ENCODE measurements at regions not wholly inside any gene's neighbourhood (a gene's known extent, or its start where the extent isn't known, plus 50 kb on each side); places are given as distances from the start of the nearest gene placed in this dataset.

DNA sequence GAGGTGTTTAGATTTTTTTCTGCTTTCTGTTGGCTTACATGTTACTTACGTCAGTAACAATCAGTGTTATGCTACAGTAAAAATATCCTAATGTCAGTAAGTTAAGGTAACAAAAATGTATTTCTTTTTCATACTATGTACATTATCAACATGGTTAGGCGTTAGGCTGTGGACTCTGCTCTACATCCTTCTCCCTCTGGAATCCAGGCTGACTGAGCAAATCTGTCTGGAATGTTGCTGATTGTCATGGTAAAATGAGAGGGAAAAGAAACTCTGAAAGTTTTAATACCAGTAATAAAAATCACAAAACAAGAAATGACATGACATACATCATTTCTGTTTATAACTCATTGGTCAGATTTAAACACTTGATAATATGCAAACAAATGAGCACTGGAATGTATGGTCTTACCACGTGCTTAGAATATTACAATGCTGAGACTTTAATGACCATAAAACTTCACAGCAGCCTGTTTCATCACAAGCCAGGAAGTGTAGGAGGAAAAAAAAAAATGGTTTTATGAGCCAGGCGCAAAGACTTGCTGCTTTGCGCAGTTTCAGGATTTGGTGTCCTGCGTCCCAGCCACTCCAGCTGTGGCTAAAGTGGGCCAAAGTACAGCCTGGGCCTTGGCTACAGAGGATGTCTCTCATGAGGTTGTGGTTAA is 252.4 kb downstream of the FSIP2 start:
- DNase-seq = no peak

DNA sequence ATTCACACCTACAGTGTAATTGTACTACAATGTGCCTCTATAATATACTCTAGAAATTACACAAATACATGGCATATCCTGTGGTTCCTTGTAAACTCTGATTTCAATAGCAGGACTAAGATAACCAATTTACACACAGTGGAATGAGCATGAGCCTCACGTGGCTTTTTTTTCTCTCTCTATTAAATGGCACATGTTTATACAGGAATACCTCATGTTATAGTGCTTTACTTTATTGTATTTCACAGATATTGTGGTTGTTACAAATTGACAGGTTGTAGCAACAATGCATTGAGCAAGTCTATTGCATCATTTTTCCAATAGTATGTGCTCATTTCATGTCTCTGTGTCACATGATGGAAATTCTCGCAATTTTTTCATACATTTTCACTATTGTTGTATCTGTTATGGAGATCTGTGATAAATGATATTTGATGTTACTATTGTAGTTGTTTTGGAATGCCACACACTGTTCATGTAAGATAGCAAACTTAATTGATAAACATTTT is 260.0 kb downstream of the FSIP2 start:
- no peak for DNase-seq

DNA sequence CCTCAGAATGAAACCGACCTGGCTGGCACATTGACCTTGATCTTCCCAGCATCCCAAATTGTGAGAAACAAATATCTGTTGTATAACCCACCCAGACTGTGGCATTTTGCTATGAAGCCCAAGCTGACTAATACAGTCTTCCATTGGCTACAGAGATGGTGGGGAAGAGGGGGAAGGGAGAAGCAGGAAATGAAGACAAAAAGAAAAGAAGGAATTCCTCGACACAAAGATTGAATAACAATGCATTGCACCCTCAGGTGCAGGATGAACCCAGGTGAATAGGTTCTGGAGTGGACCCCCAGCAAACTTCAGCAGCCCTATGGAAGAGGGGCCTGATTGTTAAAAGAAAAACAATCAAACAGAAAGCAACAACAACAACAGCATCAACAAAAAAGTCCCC is 270.7 kb downstream of the FSIP2 start:
- DNase-seq = no peak

DNA sequence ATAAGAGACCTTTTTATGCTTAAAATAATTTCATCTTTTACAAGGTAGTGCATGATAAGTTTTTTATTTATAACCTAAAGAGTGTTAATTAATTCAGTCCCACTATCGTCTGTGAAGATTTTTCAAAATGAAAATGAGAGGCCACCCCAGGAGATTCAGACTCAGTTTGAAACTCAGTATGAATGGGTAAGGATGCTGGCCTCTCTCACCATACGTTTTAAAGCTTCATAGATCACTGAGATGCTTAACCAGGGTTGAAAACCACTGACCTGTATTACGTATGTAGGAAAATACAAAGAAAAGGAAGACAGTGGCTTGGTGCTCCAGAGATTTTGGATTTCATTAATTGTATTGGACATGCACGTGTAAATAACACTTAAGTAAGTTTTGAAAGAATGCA is 278.7 kb downstream of the FSIP2 start:
- DNase-seq = no peak

DNA sequence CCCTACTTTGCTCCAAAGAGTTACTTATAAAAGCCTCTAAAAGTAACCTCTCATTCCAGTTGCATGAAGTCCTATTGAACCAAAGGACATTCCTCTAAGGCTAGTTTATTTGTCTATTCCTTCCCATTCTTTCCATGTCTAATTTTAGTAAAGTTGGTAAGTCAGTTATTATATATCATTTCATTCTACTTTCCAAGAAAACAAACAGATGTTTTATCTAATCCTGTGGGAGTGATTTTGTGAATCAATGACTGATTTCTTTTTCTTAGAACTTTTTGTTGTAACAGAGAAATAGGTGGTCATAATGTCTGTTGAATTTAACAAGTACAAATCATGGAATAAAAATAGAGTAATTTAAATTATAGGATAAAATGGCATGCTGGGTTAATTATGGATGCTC is 286.3 kb downstream of the FSIP2 start:
- DNase-seq = no peak

DNA sequence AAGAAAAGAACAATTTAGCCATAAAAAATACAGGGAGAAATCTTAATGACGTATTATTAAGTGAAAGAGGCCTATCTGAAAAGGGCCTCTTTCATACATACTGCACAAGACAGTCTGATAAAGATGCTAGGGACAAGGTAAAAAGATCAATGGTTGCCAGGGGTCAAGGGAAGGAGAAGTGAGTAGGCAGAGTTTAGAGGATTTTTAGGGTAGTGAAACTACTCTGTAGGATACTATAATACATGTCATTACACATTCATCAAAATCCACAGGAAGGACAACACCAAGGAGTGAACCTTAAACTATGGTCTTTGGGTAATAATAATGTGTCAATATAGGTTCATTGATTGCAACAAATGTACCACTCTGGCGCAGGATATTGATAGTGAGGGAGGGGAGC is 289.3 kb downstream of the FSIP2 start:
- no peak for DNase-seq

DNA sequence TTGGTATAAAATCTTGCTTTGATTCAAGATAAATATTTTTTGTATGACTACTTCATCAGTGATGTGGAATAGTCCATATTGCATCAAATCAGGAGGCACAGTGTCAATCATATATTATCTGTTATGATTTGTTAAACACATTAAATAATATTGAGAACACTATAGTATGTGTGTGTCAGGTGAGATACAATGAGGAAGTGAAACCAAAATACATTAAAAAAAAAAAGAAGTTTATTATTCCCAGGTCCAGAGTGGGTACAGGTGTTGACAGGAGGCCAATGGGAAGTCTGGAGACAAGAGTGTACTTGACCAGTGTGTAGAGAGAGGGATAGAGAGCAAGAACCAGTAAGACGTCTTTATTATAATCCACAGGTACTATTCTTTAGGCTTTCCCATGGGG is 292.6 kb downstream of the FSIP2 start:
- no peak for DNase-seq

DNA sequence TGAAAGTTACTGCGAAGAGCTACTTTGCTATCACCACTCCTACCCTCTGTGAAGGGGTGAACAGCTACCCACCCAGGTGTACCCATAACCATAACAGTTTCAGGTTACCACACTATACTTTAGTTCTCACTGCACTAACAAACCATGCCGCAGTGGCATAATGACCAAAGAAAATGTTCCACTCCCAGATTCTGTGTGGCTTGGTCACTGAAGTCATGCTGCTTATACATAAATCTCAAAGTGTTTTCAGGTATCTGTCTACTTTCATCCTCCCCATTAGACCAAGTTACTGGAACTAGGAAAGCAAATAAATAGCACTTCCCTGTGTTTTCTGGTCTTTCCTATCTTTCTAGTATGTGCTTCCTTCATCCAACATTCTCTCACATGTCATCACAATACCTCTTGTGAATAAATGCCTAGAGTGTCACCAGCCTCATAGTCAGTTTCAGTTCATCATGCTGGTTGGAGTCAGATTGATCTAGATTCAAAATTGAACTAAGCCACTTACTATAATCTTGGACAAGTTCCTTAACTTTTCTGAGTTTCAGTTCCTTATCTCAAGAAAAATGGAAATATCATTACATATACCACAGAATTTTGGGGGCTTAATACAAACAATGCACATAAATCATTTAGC is 293.6 kb downstream of the FSIP2 start:
- peak; percentile 56 for DNase-seq

DNA sequence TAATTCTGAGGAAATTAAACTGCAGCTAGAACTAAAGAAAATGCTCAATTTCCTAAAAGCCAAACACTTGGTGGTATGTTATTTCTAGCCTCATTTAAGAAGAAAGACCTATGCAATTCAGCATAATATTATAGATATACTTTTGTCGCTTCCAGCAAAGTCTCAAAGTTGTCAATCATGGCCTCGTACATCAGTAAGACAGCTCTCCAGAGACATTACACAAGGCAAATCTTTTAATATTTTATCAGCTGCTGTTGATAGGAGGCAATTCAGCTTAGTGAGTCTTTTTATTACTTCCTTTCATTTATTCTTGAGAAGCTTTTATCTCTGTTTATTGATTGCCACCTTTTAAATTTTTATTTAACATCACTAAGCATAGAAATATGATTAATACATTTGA is 294.3 kb downstream of the FSIP2 start:
- DNase-seq = no peak

DNA sequence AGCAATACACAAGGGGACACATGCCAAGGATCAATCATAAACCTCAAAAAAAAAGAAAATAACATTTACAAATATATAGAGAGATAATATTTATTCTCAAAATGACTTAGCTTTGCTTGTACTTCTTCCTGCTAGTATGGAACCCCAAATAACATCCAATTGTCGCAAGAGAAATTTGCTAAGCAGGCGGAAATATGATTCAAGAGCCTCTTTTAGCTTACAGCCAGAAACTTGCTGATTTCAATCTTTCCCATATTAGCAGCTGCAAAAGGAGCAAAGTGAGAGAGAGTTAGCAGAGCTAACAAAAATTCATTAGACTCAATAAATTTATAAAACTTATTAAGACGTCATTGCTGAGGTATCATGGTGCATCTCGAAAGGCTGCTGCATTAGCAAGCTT is 294.9 kb downstream of the FSIP2 start:
- DNase-seq = no peak

DNA sequence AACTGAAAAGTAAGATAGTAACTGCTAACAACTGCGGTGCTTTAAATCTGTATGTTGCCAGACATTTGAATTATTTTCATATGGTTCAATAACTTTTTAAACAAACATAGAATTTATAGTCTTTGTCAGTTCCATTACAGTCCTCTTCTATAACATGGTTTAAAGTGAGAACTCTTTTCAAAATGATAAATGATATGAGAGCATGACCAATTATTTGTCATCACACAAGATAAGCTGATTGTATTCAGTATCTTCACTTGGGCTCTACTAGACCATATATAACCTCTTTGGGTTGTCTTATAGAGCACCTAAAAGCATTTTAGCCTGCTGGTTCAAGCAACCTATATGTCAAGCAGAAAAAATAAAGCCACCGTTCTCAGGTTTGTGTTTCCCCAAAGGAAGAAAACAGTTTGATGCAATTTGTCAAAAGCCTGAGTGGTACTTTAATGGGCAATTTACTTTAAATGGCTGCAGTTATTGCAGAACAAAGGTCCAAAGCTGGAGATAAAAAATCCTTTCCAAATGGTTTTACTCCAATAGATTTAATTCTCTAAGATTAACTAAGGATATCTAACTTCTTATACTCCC is 298.4 kb downstream of the FSIP2 start:
- DNase-seq = no peak

DNA sequence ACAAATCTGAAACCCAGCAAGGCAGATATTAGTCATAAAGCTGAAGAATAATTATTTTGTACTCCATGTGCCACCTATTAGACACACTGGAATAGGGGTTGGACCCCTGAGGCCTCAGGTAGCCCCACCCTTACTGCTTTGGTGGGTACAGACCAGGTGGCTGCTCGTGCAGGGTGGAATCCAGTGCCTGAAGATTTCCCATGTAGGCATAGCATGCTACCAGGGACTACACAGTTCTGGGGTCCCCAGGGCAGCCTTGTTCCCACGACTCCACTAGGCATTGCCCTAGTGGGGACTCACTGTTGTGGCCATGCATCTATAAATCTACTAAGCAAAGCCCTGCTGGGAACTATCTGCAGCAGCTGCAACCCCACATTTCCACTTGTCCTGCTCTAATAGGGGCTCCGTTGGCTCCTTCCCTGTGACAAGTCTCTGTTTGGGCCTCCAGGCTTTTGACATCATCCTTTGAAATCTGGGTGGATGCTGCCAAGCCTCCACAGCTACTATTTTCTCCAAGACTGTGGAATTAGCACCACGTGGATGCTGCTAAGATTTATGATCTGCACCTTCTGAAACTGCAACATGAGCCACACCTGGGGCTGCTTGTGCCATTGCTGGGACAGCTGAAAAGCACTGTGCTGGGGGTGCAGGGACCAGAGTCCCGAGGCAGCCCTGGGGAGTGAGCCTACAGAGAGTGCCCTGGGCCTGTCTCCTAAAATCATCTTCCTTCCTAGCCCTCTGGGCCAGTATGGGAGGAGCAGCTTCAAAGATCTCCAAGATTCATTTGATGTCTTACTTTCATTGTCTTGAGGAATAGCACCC is 303.8 kb downstream of the FSIP2 start:
- no peak for DNase-seq

DNA sequence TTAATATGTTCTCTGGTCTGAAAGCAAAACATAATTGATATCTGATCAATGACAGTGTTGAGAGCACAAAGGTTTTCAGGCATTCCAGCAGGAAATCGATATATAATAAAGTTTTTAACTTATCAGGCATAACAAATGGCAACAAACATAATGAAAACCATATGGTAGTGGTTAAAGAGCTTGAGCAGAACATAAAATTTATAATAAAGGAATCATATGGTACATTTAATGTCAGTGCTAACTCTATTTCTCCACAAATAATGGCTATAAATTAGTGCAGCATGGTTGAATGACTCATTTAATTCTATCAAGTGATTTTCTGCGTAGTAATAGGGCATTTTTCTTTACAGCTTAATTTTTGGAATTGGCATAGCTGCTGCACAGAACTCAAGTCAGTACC is 306.2 kb downstream of the FSIP2 start:
- no peak for DNase-seq

DNA sequence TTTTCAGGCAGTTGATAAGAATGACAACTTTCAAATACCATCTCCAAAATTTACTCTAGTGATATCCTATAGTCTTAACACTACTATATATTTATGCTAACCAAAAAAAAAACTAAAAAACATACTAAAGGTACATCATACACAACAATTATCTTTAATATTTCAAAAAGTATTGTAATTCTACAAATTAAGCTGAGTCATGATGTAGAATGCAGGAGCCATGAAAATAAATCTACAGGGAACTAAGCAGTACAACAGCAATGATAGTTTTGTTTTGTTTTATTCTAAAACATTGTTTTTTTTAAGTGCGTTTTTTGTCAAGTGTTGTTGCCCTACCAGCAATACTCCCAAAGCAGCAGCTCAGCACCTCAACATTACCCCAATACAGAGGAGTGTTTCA is 314.3 kb downstream of the FSIP2 start:
- no peak for DNase-seq

DNA sequence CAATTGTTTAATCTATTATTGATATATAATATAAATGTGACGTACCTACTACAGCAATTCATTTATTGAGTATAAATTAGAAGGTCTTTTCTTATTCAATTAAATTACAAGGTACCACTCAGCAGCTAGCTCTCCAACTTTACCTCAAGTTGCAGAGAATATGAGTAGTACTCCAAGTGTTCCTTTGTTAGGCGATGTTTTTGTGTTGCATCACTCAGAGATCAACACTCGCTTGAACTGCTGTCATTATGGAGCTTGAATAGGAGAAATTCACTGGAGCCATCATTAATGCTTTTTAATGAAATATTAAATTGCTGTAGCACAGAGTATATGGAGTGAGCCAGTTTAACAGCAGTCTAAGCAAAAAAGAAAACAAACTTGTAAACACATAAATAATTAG is 320.0 kb downstream of the FSIP2 start:
- DNase-seq = no peak

DNA sequence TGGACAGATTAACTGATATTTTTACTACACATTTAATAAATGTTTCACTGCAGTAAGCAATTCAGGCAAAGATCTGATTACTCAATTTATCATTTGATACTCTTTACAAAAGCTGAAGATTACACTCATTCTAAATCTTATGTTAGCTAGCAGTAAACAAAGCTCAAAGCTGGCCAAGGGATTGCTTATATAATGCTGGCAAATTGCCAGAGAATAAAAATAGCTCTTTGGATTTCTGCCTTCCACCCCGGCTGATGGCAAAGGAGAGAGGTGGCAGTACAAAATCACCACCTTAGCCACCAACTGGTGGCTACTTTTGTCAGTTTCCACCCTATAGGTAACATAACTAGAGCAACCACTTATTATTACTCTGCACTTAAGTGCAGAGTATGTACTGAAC is 320.5 kb downstream of the FSIP2 start:
- DNase-seq = no peak

DNA sequence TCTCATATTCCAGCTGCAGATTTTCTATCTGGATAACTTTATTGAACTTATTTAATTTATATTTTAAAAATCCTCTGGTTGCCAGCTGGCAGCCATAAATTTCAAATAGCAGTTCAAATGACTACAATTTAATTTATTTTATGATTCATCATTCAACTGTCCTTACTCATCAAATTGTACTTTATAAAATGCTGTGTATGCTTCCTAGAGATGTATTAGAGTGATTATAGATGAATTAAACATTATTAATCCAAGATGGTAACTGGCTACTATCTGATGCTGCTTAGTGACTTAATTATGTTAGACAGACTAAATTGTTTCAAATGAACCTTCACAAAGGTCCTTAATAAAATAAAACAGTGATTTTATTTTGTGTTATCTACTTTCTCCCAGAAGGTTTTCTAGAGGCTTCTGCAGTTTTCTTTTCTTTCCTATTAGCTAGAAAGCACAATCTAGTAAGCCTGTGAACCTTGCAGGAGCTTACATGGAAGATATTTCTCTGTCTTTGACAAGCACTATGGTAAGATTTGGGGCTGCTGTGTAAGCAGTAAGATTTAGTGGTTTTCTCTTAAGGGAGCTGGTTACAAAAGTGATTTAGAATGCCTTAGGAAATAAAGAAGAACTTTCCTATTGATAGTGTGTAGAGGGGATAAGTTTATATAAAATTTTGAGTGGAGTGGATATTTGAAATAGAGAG is 322.3 kb downstream of the FSIP2 start:
- no peak for DNase-seq

DNA sequence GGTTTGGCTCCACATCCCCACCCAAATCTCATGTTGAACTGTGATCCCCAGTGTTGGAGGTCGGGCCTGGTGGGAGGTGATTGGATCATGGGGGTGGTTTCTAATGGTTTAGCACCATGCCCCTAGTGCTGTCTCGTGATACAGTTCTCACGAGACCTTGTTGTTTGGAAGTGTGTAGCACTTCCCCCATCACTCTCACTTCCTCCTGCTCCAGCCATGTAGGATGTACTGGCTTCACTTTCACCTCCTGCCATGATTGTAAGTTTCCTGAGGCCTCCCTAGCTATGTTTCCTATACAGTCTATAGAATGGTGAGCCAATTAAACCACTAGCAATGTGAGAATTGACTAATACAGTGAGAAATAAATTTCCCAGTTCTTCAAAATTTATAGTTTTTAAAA is 325.9 kb downstream of the FSIP2 start:
- DNase-seq = no peak

DNA sequence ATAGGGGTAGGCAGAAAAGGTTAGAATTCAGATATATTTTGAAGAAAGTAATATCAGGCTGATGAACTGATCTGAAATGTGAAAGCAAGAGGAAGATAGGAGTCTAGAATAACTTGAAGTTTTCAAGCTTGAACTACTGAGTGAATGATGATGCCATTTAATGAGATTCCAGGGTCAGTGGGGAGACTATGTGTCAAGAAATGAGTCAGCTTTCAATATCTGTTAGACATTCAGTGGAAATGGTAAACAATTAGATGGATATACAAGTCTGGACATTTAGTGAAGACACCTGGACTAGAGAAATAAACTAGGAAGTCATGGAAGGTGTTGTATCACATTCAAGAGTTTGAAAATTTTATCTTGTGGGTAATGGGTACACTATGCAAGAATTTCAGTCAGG is 326.9 kb downstream of the FSIP2 start:
- no peak for DNase-seq

DNA sequence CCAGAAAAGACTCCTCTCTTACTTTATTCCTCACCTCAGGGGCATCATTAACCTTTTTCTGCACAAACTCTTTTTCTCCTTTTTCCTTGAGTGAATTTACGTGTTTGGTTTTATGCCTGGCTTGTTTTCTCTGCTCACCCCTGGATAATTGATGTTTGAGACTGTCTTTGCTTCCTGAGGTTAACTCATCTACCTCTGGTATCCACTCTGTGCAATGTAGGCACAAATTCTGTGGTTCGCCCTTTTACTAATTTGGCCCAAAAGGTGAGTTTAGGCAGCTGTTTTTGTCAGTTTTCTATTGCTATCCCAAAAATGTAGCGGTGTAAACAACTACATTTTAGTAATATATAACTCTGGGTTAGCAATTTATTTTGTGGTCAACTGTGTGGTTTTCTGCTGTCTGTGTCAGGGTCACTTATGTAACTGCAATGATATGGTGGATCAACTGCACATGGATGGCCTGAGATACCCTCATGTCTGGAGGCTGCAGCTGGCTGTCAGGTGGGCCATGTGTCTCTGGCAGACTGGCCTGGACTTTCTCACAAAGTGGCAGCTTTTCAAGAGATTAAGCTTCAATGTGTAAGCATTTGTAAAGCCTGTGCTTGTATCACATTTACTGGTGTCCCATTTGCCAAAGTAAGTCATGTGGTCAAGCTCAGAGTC is 329.7 kb downstream of the FSIP2 start:
- DNase-seq = peak; percentile 9

DNA sequence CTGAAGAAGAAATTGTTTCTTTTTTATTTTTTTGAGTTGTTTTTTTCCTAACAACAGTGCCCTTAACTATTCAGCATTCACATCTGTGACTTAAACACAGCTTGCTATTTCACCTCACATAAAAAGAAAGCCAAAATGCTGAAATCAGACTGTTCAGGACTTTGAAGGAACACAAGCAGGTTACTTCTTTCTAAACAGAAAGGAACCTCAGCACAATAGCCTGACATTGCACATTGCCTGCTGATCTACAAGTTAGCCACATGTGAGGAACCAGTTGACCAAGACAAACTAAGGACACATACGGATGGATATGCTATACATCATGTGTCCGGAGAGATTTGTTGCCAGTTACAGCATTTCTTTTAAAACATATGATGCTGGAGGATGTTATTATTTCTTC is 331.1 kb downstream of the FSIP2 start:
- DNase-seq = no peak

DNA sequence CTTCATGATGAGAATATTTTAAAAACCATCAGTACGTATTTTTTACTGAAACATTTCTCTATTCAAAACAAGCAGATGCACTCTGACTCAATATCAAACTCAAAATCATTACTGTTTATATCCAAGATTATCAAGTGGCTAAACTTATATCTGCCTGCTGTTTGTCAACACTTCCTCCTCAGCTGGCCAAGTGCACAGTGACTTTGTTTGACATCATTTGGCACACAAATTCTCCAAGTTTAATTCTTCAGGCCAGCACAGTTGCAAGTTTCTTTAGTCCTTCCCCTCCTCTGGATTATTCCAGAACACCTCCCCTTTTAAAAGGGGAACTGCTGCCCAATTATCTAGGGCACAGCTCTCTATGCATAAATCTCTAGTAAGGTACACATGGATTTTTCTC is 346.6 kb downstream of the FSIP2 start:
- DNase-seq = no peak
